NCI-H1436 treated with DMSO at 0.1 percent for 48 hours (cell line): ENCODE measurements at regions not wholly inside any gene's neighbourhood (a gene's known extent, or its start where the extent isn't known, plus 50 kb on each side); places are given as distances from the start of the nearest gene placed in this dataset.
"Not testable (repeated sequence)": the region's sequence is repeated elsewhere in the genome, so short reads cannot be mapped to it uniquely, and the experiment has no call there.

ENCODE experiments used
- DNase-seq: peaks from one replicate; lab custom pipeline; 2025; lab: John Stamatoyannopoulos, UW

- DNase-seq = no peak
These were observed 311.8 kb upstream of the CLEC14A start for GRCh38 chr14:38567703-38568102.

DNA sequence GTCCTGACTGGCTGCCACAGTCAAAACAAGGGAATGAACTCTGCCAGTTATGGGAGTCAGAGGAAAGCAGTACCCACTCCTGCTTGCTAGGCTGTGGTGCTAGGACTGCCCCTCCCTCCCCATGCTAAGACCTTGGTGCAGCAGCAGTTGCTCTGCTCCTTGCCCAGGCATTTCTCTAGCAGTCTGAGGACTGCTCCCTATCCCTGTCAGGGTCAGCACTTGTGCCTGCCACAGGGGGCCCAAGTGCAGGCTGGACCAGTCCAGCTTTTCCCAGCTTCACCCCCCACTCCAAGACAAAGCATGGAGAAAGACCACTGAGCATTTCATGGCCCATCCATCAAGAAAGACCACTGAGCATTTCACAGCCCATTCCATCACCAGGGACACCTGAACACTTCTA is 305.8 kb upstream of the CLEC14A start:
- no peak for DNase-seq

- no peak for DNase-seq
These were observed 303.8 kb upstream of the CLEC14A start for GRCh38 chr14:38559711-38560110.

GRCh38 chr14:38557391-38557790 is 301.5 kb upstream of the CLEC14A start:
- not testable (repeated sequence) for DNase-seq

DNA sequence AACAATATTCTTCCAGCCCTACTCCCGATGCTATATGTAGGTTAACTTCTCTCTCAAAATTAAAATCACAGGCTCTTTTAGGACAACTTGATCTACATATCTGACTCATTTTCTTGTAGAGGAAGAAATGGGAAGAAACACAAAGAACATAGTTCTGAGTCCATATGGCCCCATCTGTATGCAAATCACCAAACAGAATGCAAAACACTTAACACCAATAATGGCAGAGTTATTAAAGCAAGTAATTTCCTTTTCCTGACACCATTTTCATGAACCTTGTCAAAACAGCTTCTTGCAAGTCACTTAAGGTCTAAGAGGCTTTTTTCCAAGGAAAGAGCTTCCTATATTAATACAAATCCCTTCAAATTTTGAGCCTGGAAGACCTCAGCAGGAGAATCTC is 300.4 kb upstream of the CLEC14A start:
- no peak for DNase-seq

DNA sequence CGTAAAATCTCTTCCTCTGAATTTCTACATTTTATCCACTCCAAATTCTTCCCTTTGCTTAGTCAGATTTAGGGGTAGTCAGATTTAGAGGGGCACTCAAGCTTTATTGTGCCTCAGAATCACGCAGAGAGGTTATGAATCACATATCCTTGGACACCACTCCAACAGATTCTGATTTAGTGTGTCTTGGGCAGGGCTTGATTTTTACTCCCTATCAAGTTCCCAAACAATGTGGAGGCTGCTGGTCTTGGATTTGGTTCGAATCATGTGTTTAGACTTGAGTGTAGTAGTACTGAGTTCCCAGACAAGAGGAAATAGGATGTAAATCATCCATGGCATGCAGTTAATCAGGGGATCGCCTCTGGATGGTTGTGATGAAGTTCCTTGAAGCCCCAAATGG is 298.1 kb upstream of the CLEC14A start:
- no peak for DNase-seq

GRCh38 chr14:38553586-38553985 is 297.7 kb upstream of the CLEC14A start:
- DNase-seq = no peak

DNA sequence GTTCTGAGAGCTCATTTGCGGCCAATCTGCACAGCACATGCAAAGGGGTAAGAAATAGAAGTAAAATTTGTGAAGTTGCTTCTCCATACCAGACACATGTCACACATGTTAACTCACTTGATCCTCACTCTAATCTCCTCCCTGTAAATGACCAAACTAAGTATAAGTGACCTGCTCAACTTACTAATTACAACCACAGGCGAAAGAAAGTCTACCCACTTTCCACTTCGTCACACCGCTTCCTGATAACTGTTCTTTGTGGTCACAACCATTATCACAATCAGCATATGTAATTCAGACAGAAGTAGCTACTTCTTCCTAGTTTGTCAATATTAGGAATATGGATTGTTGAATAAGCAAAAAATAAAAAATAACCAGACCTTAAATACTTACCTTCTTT is 293.7 kb upstream of the CLEC14A start:
- no peak for DNase-seq

DNA sequence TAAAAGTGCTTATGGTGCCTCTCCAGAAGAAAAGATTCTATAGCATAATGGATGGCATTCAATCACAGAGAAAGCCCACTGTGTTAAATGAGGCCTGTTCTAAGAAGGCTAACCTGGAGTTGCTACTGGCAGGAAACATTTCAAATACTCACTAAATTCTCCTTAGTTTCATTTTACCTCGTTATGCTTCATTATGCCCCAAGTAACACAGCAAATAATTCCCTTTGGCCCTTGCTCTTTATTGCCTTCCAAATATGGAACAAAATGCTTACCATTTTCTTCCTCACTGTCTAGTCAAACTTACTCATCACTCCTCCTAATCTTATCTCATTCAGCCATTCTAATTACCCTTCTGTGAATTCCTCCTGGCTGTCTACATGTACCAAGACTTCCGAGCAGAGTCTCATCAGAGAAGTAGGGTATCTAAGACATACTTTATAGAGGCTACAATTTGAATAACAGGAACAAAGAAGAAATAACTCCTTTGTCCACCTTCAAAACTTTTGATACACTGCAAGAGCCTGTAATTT is 292.1 kb upstream of the CLEC14A start:
- no peak for DNase-seq

GRCh38 chr14:38546932-38547551 is 291.1 kb upstream of the CLEC14A start:
- no peak for DNase-seq

GRCh38 chr14:38544776-38545175 is 288.9 kb upstream of the CLEC14A start:
- DNase-seq = no peak

DNA sequence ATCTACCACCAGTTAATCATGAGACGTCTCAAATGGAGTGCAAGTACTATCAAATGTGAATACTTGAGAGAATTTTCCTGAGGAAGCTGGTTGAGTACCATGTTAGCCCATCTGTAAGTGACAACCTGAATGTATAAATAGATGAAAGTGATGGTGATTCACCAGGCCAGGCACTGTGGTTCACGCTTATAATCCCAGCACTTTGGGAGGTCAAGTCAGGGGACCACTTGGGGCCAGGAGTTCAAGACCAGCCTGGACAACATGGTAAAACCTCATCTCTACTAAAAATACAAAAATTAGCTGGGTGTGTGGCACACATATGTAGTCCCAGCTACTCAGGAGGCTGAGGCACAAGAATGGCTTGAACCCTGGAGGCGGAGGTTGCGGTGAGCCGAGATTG is 288.0 kb upstream of the CLEC14A start:
- not testable (repeated sequence) for DNase-seq

- not testable (repeated sequence) for DNase-seq
These were observed 282.2 kb upstream of the CLEC14A start for GRCh38 chr14:38538053-38538452.

DNA sequence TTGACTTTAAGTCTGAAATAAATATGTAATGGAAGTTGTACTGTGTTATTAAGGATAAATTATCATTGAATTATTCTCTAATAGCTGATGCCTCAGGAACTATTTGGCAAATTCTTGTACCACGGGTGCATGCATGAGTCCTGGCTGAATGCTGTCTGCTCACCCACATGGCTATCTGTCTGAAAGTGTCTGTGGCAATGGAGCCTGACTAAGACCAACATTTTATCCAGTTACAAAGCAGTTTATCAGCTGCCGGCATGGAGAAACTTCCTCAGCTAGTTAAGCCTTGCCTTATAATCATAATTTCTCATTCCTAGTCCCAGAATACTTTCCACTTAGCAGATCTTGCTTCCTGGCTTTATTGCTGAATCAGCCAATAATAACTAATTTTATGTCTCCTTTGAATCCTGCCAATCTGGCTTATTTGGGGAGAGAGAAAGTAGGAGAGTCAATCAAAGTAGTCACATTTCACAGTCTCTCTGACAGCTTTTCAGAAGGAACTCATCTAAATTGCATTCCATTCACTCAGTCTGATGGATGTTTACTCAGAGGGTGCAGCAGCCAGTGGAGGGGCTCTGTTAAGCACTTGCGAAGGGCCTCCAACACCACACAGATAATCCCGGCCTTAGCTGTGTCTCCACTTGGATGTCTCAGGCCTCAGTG is 280.6 kb upstream of the CLEC14A start:
- no peak for DNase-seq

DNA sequence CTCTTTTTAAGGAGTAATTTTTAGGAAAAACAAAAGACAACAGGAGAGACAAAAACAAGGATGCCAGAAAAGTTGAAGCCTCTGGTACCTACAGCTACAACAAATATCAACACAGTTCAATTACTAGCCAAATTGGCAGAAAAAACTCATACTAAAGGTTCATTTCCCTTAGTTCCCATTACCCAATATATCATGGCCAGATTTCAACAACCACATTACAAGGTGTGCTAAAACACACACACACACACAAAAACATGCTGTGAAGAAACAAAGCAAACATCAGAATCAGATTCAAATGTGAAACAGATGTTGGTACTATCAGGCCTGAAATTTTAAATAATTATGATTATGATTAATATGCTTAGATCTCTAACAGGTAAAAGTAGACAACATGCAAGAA is 272.7 kb upstream of the CLEC14A start:
- DNase-seq = no peak

- DNase-seq = no peak
These were observed 271.6 kb upstream of the CLEC14A start for GRCh38 chr14:38527502-38527878.

DNA sequence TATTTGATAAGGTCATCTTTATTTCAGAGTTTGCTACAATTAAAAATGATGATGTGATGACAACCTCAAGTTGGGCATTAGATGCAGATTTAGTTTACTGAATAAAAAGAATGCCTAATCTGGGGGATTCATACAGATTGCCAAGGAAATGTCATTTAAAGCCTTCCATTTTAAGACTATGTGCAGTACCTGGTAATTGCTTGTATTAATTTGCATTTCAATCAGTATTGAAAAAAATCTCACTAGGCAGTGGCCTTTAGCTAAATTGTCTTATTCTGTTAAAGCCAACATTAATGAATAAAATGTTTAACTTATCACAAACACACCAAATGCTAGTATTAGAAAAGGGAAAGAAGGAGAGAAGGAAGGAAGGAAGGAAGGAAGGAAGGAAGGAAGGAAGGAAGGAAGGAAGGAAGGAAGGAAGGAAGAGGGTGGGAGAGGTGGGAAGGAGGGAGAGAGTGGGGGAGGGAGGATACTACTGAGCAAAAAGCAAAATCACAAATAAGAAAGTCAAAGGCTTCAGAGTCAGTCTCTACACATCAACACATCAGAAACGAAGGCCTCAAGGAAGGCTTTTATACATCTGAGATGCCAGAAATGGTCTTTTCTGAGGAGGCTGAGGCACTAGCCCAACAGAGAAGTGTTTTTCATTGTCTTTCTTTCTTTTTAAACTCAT is 271.1 kb upstream of the CLEC14A start:
- DNase-seq = no peak

DNA sequence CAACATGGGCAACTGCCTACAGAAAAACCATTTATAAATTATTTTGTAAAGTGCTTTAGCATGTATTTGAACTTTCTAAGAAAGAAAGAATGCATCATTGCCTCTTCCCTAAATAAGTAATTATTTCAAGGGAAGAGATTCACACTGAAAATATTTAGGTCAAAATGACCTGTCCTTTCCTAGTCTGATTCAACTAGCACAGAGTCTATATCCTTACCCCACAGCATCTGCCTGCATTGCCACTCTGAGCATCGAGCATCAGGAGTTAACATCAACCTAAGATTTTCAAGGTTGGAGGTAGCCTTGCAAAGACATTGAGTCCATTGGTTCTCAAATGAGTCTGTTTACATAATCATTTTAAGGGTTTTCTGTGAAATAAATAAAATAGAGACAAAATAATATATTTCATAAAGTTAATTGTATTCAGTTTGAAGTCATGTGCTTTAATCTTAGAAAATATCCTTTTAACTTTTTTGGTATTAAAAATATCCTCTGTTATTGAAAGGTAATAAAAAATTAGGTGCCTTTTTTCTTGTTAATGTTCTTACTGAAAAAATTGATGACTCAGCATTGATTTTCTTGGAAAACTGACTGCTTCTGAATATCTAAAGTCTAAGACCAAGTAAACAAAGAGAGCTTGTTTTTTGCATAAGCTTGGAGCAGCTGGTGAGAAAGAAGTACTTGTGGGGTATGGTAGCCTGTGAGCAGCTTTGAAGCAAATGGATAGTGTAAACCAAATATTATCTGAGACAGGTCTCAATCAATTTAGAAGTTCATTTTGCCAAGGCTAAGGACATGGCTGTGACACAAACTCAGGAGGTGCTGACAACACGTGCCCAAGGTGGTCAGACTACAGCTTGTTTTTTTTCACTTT is 269.0 kb upstream of the CLEC14A start:
- DNase-seq = no peak

GRCh38 chr14:38522724-38523123 is 266.8 kb upstream of the CLEC14A start:
- DNase-seq = no peak

DNA sequence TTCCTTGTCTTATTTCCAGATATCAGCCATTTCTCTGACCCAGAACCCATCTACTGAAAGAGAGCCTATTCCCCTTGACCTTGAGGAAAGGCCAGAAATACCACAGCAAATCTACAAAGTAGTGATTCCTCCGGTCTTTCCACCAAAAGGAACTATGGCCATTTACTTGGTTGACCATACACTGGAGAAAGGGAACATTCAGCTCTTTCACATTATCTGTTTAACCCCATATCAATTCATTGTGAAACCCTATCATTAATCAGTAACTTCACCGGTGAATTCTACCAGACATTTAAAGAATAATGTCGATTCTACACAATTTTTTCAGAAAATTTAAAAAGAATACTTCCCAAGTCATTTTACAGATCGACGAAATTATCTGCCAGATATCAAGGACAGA is 265.7 kb upstream of the CLEC14A start:
- no peak for DNase-seq

DNA sequence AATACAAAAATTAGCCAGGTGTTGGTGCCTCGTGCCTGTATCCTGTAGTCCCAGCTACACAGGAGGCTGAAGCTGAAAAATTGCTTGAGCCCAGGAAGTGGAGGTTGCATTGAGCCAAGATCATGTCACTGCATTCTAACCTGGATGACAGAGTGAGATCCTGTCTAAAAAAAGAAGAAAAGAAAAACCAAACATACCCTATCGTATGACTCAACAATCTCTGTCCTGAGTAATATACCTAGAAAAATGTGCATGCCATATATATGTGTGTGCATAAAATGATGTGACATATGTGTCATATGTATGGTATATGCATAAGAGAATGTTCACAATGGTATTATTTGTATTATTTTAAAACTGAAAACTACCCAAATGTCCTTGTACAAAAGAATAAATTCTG is 261.5 kb upstream of the CLEC14A start:
- no peak for DNase-seq

- DNase-seq = no peak
These were observed 256.3 kb upstream of the CLEC14A start for GRCh38 chr14:38512236-38512635.
